Endodermal cell (in vitro differentiated cells): ENCODE measurements at regions not wholly inside any gene's neighbourhood (a gene's known extent, or its start where the extent isn't known, plus 50 kb on each side); places are given as distances from the start of the nearest gene placed in this dataset.

Source experiments
- DNase-seq: peaks from one replicate; pipeline ENCODE4 v3.0.0-alpha.2; 2017
- H3K27ac ChIP-seq: 2 replicates; pipeline ENCODE4 v1.5.1; 2013; ENCODE audit warnings: mild to moderate bottlenecking, low read depth, low read length, moderate library complexity
- H3K27me3 ChIP-seq: 2 replicates; pipeline ENCODE4 v1.6.1; 2013; ENCODE audit warnings: mild to moderate bottlenecking, low read length, moderate library complexity; ENCODE audit not compliant: insufficient read depth, control insufficient read depth, poor library complexity, severe bottlenecking
- H3K36me3 ChIP-seq: 2 replicates; pipeline ENCODE4 v1.7.0; 2013; ENCODE audit warnings: mild to moderate bottlenecking, low read length, moderate library complexity; ENCODE audit not compliant: control insufficient read depth, insufficient read depth
- H3K4me1 ChIP-seq: one replicate; pipeline ENCODE4 v1.7.0; 2013; ENCODE audit warnings: low read length; ENCODE audit not compliant: control insufficient read depth, insufficient read depth
- H3K4me3 ChIP-seq: 2 replicates; pipeline ENCODE4 v1.5.1; 2013; ENCODE audit warnings: mild to moderate bottlenecking, low read length, moderate library complexity
- H3K9ac ChIP-seq: 2 replicates; pipeline ENCODE4 v1.6.1; 2013; ENCODE audit warnings: mild to moderate bottlenecking, low read length, moderate library complexity; ENCODE audit not compliant: poor library complexity, severe bottlenecking; ENCODE audit errors: extremely low read depth
- H3K9me3 ChIP-seq: 2 replicates; pipeline ENCODE4 v1.6.1; 2013; ENCODE audit warnings: mild to moderate bottlenecking, low read length, moderate library complexity; ENCODE audit not compliant: control insufficient read depth
- H3K27ac Mint-ChIP-seq: 2 replicates; pipeline ENCODE4 v1.8.0; 2020; ENCODE audit warnings: mixed read lengths
- H3K27me3 Mint-ChIP-seq: 2 replicates; pipeline ENCODE4 v1.8.0; 2021; ENCODE audit warnings: mild to moderate bottlenecking, mixed read lengths; ENCODE audit not compliant: insufficient read depth
- H3K36me3 Mint-ChIP-seq: 2 replicates; pipeline ENCODE4 v1.8.0; 2020; ENCODE audit warnings: low read depth, mixed read lengths
- H3K4me1 Mint-ChIP-seq: 2 replicates; pipeline ENCODE4 v1.8.0; 2020; ENCODE audit warnings: mixed read lengths
- H3K4me3 Mint-ChIP-seq: 2 replicates; pipeline ENCODE4 v1.8.0; 2020; ENCODE audit warnings: mild to moderate bottlenecking, moderate library complexity, mixed read lengths
- H3K9me3 Mint-ChIP-seq: 2 replicates; pipeline ENCODE4 v1.8.0; 2020; ENCODE audit warnings: mild to moderate bottlenecking, mixed read lengths
- WGBS, 2 experiments: methylation state at CpG; one replicate each; pipeline versions ENCODE4 v1.1.5 to v1.1.7; 2013; ENCODE audit warnings: missing lambda C conversion rate in 2 of 2, mixed read lengths in 1 of 2; ENCODE audit not compliant: insufficient coverage in 1 of 2, insufficient read length in 1 of 2; 5-methylcytosine and 5-hydroxymethylcytosine counted together
- TF ChIP-seq, protein P1 (sequence below): fragments of 200-600 bp; sonication (generic); conservative IDR thresholded peaks from 2 replicates; pipeline ENCODE4 v1.5.0; 2021; ENCODE audit warnings: antibody characterized with exemption, mild to moderate bottlenecking

DNA sequence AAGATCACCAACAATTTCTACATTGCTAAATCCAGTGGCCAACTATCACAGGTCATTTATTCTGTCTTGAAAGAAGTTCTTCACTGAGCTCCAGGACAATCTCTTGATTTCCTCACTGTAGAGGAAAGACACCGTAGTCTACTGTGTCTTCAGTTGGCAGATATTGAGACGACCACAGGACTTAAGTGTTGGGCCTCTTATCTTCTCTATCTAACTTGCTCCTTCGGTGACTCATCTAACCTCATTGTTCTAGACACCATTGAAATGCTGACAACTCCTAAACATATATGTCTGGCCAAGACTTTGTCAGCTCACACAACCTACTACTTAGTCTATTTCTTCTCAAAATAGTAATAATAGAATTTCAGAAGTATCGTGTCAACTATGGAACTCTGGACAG is 425.8 kb downstream of the ARAP2 start:
- no peaks in the 10 kb centered on the region for H3K27me3 ChIP-seq
- no peaks in the 10 kb centered on the region for H3K9me3 Mint-ChIP-seq
- H3K4me1 ChIP-seq, result no peaks in the 10 kb centered on the region
- DNase-seq, result no peak
- no peak overlapping the region for H3K27ac Mint-ChIP-seq
- H3K4me1 Mint-ChIP-seq, result peaks cover 23% of the 10 kb centered on the region
- H3K36me3 ChIP-seq, result no peaks in the 10 kb centered on the region
- H3K27ac ChIP-seq, result no peak overlapping the region
- H3K9ac ChIP-seq, result no peak overlapping the region
- no peaks in the 10 kb centered on the region for H3K27me3 Mint-ChIP-seq
- H3K4me3 Mint-ChIP-seq, result no peak overlapping the region
- TF ChIP-seq, protein P1, sequence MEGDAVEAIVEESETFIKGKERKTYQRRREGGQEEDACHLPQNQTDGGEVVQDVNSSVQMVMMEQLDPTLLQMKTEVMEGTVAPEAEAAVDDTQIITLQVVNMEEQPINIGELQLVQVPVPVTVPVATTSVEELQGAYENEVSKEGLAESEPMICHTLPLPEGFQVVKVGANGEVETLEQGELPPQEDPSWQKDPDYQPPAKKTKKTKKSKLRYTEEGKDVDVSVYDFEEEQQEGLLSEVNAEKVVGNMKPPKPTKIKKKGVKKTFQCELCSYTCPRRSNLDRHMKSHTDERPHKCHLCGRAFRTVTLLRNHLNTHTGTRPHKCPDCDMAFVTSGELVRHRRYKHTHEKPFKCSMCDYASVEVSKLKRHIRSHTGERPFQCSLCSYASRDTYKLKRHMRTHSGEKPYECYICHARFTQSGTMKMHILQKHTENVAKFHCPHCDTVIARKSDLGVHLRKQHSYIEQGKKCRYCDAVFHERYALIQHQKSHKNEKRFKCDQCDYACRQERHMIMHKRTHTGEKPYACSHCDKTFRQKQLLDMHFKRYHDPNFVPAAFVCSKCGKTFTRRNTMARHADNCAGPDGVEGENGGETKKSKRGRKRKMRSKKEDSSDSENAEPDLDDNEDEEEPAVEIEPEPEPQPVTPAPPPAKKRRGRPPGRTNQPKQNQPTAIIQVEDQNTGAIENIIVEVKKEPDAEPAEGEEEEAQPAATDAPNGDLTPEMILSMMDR, result no peak
- WGBS, 2 experiments, result 85 to 86% methylated on average over 4 of the region's 4 CpGs
- no peak overlapping the region for H3K4me3 ChIP-seq
- H3K9me3 ChIP-seq, result no peaks in the 10 kb centered on the region
- no peaks in the 10 kb centered on the region for H3K36me3 Mint-ChIP-seq

DNA sequence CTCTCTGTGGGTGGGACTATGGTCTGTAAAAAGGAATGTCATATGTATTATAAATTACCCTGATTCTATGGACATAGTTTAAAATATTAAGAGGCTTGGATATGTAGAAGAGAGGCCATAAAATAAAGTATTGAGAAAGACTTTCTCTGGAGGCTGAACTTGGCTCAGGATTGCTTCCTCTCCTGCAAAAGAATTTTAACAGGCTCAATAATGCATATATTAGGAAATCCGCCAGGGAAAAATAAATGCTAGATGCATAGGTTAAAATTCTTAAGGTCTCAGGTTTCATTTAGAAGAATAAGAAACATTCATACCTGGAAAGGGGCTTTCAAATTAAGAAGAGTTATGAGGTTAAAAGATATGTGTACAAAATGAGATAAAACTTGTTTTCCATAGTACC is 424.3 kb downstream of the ARAP2 start:
- DNase-seq, result no peak
- H3K4me1 ChIP-seq, result no peaks in the 10 kb centered on the region
- H3K9ac ChIP-seq, result no peak overlapping the region
- Mint-ChIP-seq H3K27me3 (no peaks in the 10 kb centered on the region), H3K36me3 (no peaks in the 10 kb centered on the region), H3K9me3 (no peaks in the 10 kb centered on the region), H3K4me3 (no peak overlapping the region), H3K4me1 (peaks cover 23% of the 10 kb centered on the region), H3K27ac (no peak overlapping the region)
- H3K4me3 ChIP-seq, result no peak overlapping the region
- no peaks in the 10 kb centered on the region for H3K9me3 ChIP-seq
- TF ChIP-seq, protein P1, result no peak
- no peaks in the 10 kb centered on the region for H3K36me3 ChIP-seq
- no peak overlapping the region for H3K27ac ChIP-seq
- WGBS, 2 experiments, result 88% methylated on average over 1 of the region's 1 CpG; no CpG with 5 or more reads in 1 of the 2 experiments
- no peaks in the 10 kb centered on the region for H3K27me3 ChIP-seq

DNA sequence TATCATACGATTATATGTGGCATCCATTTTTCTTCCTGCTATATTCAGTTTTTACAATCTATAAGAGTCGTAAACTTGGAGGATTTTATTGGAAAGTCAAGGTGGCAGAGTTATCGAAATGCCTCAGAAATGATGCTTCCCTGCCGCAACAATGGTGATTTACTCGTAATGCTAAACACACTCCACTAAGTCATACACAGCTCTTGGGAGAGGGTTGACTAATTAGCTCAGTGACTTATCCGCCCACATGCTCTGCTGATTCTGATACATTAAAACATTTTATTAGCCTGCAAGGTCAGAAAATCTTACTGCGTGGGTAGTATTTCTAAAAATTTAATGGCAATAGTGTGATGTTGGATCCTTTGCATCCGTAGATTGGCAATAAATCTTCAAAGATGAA is 420.1 kb downstream of the ARAP2 start:
- Mint-ChIP-seq H3K9me3 (no peaks in the 10 kb centered on the region), H3K4me3 (no peak overlapping the region), H3K27ac (no peak overlapping the region), H3K27me3 (no peaks in the 10 kb centered on the region), H3K36me3 (no peaks in the 10 kb centered on the region), H3K4me1 (peaks cover 20% of the 10 kb centered on the region)
- Histone ChIP-seq H3K4me3 (no peak overlapping the region), H3K36me3 (no peaks in the 10 kb centered on the region), H3K9ac (no peak overlapping the region), H3K27me3 (no peaks in the 10 kb centered on the region), H3K4me1 (no peaks in the 10 kb centered on the region), H3K27ac (no peak overlapping the region), H3K9me3 (no peaks in the 10 kb centered on the region)
- no peak for DNase-seq
- TF ChIP-seq, protein P1, result no peak
- 96 to 100% methylated on average over 3 to 8 of the region's 8 CpGs for WGBS, 2 experiments
